Mesenchymal stem cell (in vitro differentiated cells and primary cell): ENCODE measurements at regions not wholly inside any gene's neighbourhood (a gene's known extent, or its start where the extent isn't known, plus 50 kb on each side); places are given as distances from the start of the nearest gene placed in this dataset.

Experiments used
- DNase-seq: peaks from one replicate; pipeline ENCODE4 v3.0.0-alpha.2; 2013
- H2AFZ ChIP-seq: one replicate; pipeline ENCODE4 v1.6.1; 2013; ENCODE audit warnings: low read depth, mild to moderate bottlenecking, control low read depth, inconsistent platforms, low read length, moderate library complexity
- H2AK5ac ChIP-seq: 2 replicates; pipeline ENCODE4 v1.6.1; 2013; ENCODE audit warnings: low read length, moderate library complexity, mild to moderate bottlenecking, inconsistent platforms; ENCODE audit not compliant: severe bottlenecking
- H2BK120ac ChIP-seq: one replicate; pipeline ENCODE4 v1.6.1; 2013; ENCODE audit warnings: low read depth, mild to moderate bottlenecking, inconsistent platforms, low read length, moderate library complexity
- H2BK12ac ChIP-seq, 2 experiments: one replicate each; pipeline ENCODE4 v1.6.1; 2013; ENCODE audit warnings: inconsistent platforms in 2 of 2, low read length in 2 of 2, mild to moderate bottlenecking in 2 of 2, moderate library complexity in 2 of 2, control low read depth in 1 of 2
- H2BK15ac ChIP-seq: one replicate; pipeline ENCODE4 v1.6.1; 2013; ENCODE audit warnings: mild to moderate bottlenecking, low read depth, inconsistent platforms; ENCODE audit not compliant: poor library complexity, severe bottlenecking
- H2BK5ac ChIP-seq: 2 replicates; pipeline ENCODE4 v1.6.1; 2013; ENCODE audit warnings: low read depth, mild to moderate bottlenecking, low read length, control low read depth, inconsistent platforms; ENCODE audit not compliant: poor library complexity, severe bottlenecking
- H3K14ac ChIP-seq, 2 experiments: one replicate each; pipeline ENCODE4 v1.6.1; 2013; ENCODE audit warnings: inconsistent platforms in 2 of 2, low read length in 2 of 2, control low read depth in 1 of 2, mild to moderate bottlenecking in 1 of 2, moderate library complexity in 1 of 2
- H3K18ac ChIP-seq, 2 experiments: one replicate each; pipeline ENCODE4 v1.6.1; 2013; ENCODE audit warnings: inconsistent platforms in 2 of 2, low read length in 2 of 2, control low read depth in 1 of 2, low read depth in 1 of 2, mild to moderate bottlenecking in 1 of 2
- H3K23ac ChIP-seq, 2 experiments: one replicate each; pipeline ENCODE4 v1.6.1; 2013; ENCODE audit warnings: inconsistent platforms in 2 of 2, low read length in 2 of 2, mild to moderate bottlenecking in 2 of 2, moderate library complexity in 2 of 2, control low read depth in 1 of 2
- H3K27ac ChIP-seq: 2 replicates; pipeline ENCODE4 v1.5.1; 2013; ENCODE audit warnings: mild to moderate bottlenecking, moderate library complexity, low read length, control low read depth, inconsistent platforms; ENCODE audit not compliant: poor library complexity, severe bottlenecking
- H3K27me3 ChIP-seq, 2 experiments: 2 replicates each; pipeline versions ENCODE4 v1.6.1 to v1.7.0; 2013; ENCODE audit warnings: low read length in 2 of 2, mild to moderate bottlenecking in 2 of 2, moderate library complexity in 2 of 2, control low read depth in 1 of 2, inconsistent platforms in 1 of 2; ENCODE audit not compliant: control insufficient read depth in 1 of 2, insufficient read depth in 1 of 2
- H3K36me3 ChIP-seq, 2 experiments: 2 replicates each; pipeline versions ENCODE4 v1.6.1 to v1.7.0; 2013; ENCODE audit warnings: low read length in 2 of 2, control low read depth in 1 of 2, inconsistent platforms in 1 of 2, low read depth in 1 of 2, mild to moderate bottlenecking in 1 of 2; ENCODE audit not compliant: insufficient read depth in 2 of 2, control insufficient read depth in 1 of 2
- H3K4ac ChIP-seq, 2 experiments: one replicate each; pipeline ENCODE4 v1.6.1; 2013; ENCODE audit warnings: inconsistent platforms in 2 of 2, low read length in 2 of 2, mild to moderate bottlenecking in 2 of 2, moderate library complexity in 2 of 2, control low read depth in 1 of 2, low read depth in 1 of 2
- H3K4me1 ChIP-seq: 2 replicates; pipeline ENCODE4 v1.6.1; 2013; ENCODE audit warnings: low read depth, low read length, control low read depth; ENCODE audit not compliant: control insufficient read depth, insufficient read depth
- H3K4me2 ChIP-seq: 2 replicates; pipeline ENCODE4 v1.6.1; 2013; ENCODE audit warnings: low read length, mild to moderate bottlenecking, inconsistent platforms; ENCODE audit not compliant: poor library complexity, severe bottlenecking
- H3K4me3 ChIP-seq, 2 experiments: 2 replicates each; pipeline versions ENCODE4 v1.5.1 to v1.7.0; 2013; ENCODE audit warnings: low read length in 2 of 2, mild to moderate bottlenecking in 2 of 2, control low read depth in 1 of 2, low read depth in 1 of 2; ENCODE audit not compliant: insufficient read depth in 1 of 2
- H3K79me1 ChIP-seq: replicated peaks from 2 replicates; pipeline ENCODE4 v1.6.1; 2013; ENCODE audit warnings: mild to moderate bottlenecking, control low read depth, low read length, inconsistent platforms; ENCODE audit not compliant: poor library complexity, severe bottlenecking
- H3K9ac ChIP-seq: 2 replicates; pipeline ENCODE4 v1.7.0; 2013; ENCODE audit warnings: mild to moderate bottlenecking, low read length, moderate library complexity
- H3K9me3 ChIP-seq: 2 replicates; pipeline ENCODE4 v1.7.0; 2013; ENCODE audit warnings: mild to moderate bottlenecking, low read length; ENCODE audit not compliant: control insufficient read depth
- H4K8ac ChIP-seq: one replicate; pipeline ENCODE4 v1.6.1; 2013; ENCODE audit warnings: inconsistent platforms, mild to moderate bottlenecking, low read length, moderate library complexity
- H4K91ac ChIP-seq: one replicate; pipeline ENCODE4 v1.6.1; 2013; ENCODE audit warnings: mild to moderate bottlenecking, low read length, inconsistent platforms
- WGBS: methylation state at CpG from one replicate; pipeline ENCODE4 v1.1.7; 2013; ENCODE audit warnings: mixed read lengths; 5-methylcytosine and 5-hydroxymethylcytosine counted together

DNA sequence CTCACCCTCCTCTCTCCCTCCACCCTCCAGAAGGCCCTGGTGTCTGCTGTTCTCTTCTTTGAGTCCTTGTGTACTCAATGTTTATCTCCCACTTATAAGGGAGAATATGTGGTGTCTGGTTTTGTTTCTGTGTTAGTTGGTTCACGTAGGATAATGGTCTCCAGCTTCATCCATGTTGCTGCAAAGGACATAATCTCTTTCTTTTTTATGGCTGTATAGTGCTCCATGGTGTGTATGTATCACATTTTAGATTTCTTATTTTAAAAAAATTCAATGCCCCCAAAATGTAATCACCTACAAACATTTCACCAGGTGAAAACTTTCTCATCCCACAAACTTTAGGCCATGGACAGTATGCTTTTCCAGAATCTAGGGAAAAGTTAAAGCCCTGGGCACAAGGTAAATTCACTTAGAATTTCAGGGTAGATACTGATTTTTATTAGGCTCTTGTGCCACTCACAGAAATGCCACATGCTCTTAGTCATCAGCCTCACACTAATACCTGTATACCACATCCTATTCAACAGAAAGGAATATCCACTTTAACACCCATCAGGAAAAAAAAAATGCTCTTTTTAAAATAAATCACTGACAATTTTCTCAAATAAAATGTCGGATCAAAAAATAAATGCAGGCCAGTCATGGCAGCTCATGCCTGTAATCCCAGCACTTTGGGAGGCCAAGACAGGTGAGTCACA lies 104.8 kb upstream of the ENPP6 start:
- H3K4me1 ChIP-seq, result peaks cover 2% of the 10 kb centered on the region
- H2BK5ac ChIP-seq, result no peak overlapping the region
- no peak overlapping the region for H3K14ac ChIP-seq
- no peak overlapping the region for H3K9ac ChIP-seq
- H2AFZ ChIP-seq, result no peak overlapping the region
- H3K18ac ChIP-seq, result no peak overlapping the region
- H3K27me3 ChIP-seq, result no peaks in the 10 kb centered on the region
- no peak overlapping the region for H4K91ac ChIP-seq
- no peak overlapping the region for H2BK15ac ChIP-seq
- H3K9me3 ChIP-seq, result no peaks in the 10 kb centered on the region
- H2AK5ac ChIP-seq, result no peak overlapping the region
- no peak for DNase-seq
- H3K4me3 ChIP-seq, result no peak overlapping the region
- H3K27ac ChIP-seq, result no peak overlapping the region
- no peak overlapping the region for H2BK12ac ChIP-seq
- no peak overlapping the region for H4K8ac ChIP-seq
- no peak overlapping the region for H3K4me2 ChIP-seq
- no peaks in the 10 kb centered on the region for H3K79me1 ChIP-seq
- 100% methylated on average over 1 of the region's 2 CpGs for WGBS
- no peak overlapping the region for H3K23ac ChIP-seq
- no peaks in the 10 kb centered on the region for H3K36me3 ChIP-seq
- H3K4ac ChIP-seq, result no peak overlapping the region
- no peak overlapping the region for H2BK120ac ChIP-seq

DNA sequence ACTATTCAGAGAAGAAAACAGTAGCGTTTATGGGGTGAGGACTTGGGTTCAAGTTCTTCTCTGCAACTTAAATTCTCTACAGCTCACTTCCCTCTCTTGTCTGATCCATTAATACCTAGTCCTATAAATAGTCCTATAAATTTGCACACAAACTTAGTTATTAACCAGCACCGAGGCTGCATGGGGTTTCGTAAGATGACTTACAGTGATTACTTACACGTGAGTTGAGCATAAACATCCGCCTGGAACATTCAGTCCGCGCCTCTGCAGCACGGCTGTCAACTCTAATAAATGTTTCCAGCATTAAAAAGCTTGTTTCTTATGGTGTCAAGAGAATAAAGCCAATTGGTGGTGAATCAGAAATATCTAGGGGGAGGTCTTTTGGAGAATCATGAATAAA lies 103.0 kb upstream of the ENPP6 start:
- Histone ChIP-seq H3K18ac (peak overlapping the region in 1 of 2 experiments; percentile 73), H3K23ac (no peak overlapping the region), H3K27me3 (no peaks in the 10 kb centered on the region), H3K14ac (no peak overlapping the region), H4K8ac (no peak overlapping the region), H2AK5ac (no peak overlapping the region), H3K4me1 (peaks cover 3% of the 10 kb centered on the region), H2BK120ac (no peak overlapping the region), H3K9ac (no peak overlapping the region), H3K4me3 (no peak overlapping the region), H3K4ac (no peak overlapping the region), H3K79me1 (no peaks in the 10 kb centered on the region), H2BK15ac (no peak overlapping the region), H3K36me3 (no peaks in the 10 kb centered on the region), H4K91ac (no peak overlapping the region), H3K27ac (no peak overlapping the region), H2BK12ac (no peak overlapping the region), H2AFZ (no peak overlapping the region), H3K9me3 (no peaks in the 10 kb centered on the region), H2BK5ac (no peak overlapping the region), H3K4me2 (no peak overlapping the region)
- peak; percentile 44 for DNase-seq
- WGBS, result 79% methylated on average over 8 of the region's 8 CpGs

DNA sequence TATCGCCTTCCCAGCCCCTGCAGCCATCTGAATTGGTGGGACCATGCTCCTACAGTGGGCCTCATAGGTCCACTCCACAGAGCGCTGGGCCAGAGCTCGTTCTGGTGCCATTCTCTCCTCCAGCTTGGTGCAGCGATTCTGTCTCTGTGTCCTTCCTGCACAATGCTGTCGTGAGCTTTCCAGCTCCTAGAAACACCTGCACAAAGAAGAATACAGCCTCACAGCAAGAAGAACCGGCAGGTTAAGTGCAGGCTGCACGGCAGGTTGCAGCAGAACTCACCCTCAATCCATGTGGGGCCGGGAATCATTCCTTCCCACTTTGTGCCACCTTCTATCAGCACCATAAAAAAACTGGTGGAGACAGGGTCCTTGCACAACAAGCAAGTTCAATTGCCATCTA lies 101.2 kb upstream of the ENPP6 start:
- H3K27ac ChIP-seq, result no peak overlapping the region
- H3K79me1 ChIP-seq, result no peaks in the 10 kb centered on the region
- peak overlapping the region; percentile 2 for H4K91ac ChIP-seq
- H2BK120ac ChIP-seq, result no peak overlapping the region
- H2AFZ ChIP-seq, result no peak overlapping the region
- H2BK5ac ChIP-seq, result no peak overlapping the region
- WGBS, result 93% methylated on average over 8 of the region's 8 CpGs
- no peak overlapping the region for H2BK15ac ChIP-seq
- no peak overlapping the region for H4K8ac ChIP-seq
- H3K4me3 ChIP-seq, result no peak overlapping the region
- H3K27me3 ChIP-seq, result no peaks in the 10 kb centered on the region
- no peak overlapping the region for H3K14ac ChIP-seq
- H2BK12ac ChIP-seq, result no peak overlapping the region
- H3K23ac ChIP-seq, result no peak overlapping the region
- no peak overlapping the region for H3K4ac ChIP-seq
- H3K36me3 ChIP-seq, result no peaks in the 10 kb centered on the region
- H3K4me1 ChIP-seq, result peaks cover 3% of the 10 kb centered on the region
- no peak overlapping the region for H3K18ac ChIP-seq
- no peaks in the 10 kb centered on the region for H3K9me3 ChIP-seq
- no peak overlapping the region for H2AK5ac ChIP-seq
- no peak overlapping the region for H3K9ac ChIP-seq
- no peak for DNase-seq
- no peak overlapping the region for H3K4me2 ChIP-seq

DNA sequence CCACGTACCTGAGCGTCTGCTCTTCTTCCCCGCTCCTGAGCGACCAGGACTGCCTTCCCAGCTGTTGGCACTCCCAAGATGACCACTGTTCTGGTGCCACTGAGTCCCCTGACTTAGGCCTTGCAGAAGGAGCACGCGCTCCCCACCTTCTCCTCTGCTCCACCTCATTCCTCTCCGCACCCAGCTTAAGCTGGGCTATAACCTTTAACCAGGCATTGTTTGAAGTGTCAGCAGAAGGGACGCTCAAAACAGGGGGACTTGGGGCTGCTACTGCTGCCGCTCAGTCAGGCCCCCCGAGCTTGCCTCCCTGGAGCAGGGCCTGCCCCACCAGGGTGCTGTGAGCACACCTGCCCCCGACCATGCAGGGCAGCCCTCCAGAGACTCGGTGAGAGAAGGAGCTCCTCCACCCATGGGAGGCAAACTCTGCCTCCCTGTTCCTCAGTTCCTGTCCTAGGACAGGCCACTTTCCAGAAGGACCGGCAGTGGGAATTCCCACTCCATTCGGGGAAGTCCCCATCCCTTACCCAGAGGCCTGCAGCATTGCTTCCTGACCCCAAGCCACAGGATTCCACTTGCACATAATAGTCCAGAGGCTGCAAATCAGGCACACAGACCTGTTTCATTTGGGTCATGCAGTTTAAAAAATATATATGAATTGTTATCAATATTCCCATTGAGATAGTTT lies 99.7 kb upstream of the ENPP6 start:
- Histone ChIP-seq H3K79me1 (no peaks in the 10 kb centered on the region), H3K36me3 (no peaks in the 10 kb centered on the region), H4K91ac (peak overlapping the region; percentile 65), H4K8ac (peak overlapping the region; percentile 43), H2BK5ac (no peak overlapping the region), H3K23ac (no peak overlapping the region), H2BK12ac (no peak overlapping the region), H3K4me2 (no peak overlapping the region), H3K18ac (peak overlapping the region in 1 of 2 experiments; percentile 22), H3K4me3 (no peak overlapping the region), H3K4me1 (peaks cover 3% of the 10 kb centered on the region), H2BK120ac (no peak overlapping the region), H2BK15ac (no peak overlapping the region), H2AFZ (no peak overlapping the region), H3K4ac (no peak overlapping the region), H3K14ac (no peak overlapping the region), H3K27me3 (no peaks in the 10 kb centered on the region), H3K27ac (no peak overlapping the region), H3K9me3 (no peaks in the 10 kb centered on the region), H3K9ac (no peak overlapping the region), H2AK5ac (no peak overlapping the region)
- DNase-seq, result peak; percentile 50
- 86% methylated on average over 14 of the region's 14 CpGs for WGBS
